GM12878 (cell line): ENCODE measurements at regions not wholly inside any gene's neighbourhood (a gene's known extent, or its start where the extent isn't known, plus 50 kb on each side); places are given as distances from the start of the nearest gene placed in this dataset.
"Not testable (repeated sequence)": the region's sequence is repeated elsewhere in the genome, so short reads cannot be mapped to it uniquely, and the experiment has no call there.

Experiments used
- ATAC-seq: fragments of 200-7000 bp; cut with Tn5 transposase; 3 replicates; pipeline ENCODE4 v1.9.1; 2020; ENCODE audit warnings: mild to moderate bottlenecking, moderate library complexity
- BruUV-seq: library from RNA; stranded (reverse); fragments of 400-500 nt; replicated peaks from 2 replicates; lab custom pipeline; 2021; lab: Mats Ljungman, UMichigan
- CTCF ChIA-PET: fragments of 300-600 bp; sonication (Branson Sonifier 250); formaldehyde crosslinking; extraction: SDS; loops from one replicate; lab custom pipeline; 2021; ENCODE audit warnings: inconsistent platforms; lab: Yijun Ruan, JAX
- POLR2A ChIA-PET: fragments of 350-600 bp; formaldehyde crosslinking; extraction: SDS; loops from one replicate; lab custom pipeline; 2021; ENCODE audit warnings: inconsistent platforms; lab: Charles Lee
- RAD21 ChIA-PET: fragments of 300-600 bp; sonication (Branson Sonifier 250); formaldehyde crosslinking; loops from one replicate; lab custom pipeline; 2023; ENCODE audit warnings: antibody characterized with exemption; ENCODE audit not compliant: unreplicated experiment; lab: Charles Lee
- SMC1A ChIA-PET: fragments of 300-600 bp; sonication (Branson Sonifier 250); formaldehyde crosslinking; loops from one replicate; lab custom pipeline; 2023; ENCODE audit not compliant: unreplicated experiment, uncharacterized antibody; lab: Charles Lee
- DNase-seq: peaks from one replicate; pipeline ENCODE4 v3.0.0-alpha.2; 2011; ENCODE audit warnings: low read depth, low spot score
- FAIRE-seq: peaks from 3 replicates; lab custom pipeline; 2011; peaks lifted over from hg19 to GRCh38; lab: Jason Lieb, UNC
- H2AFZ ChIP-seq: 2 replicates; pipeline ENCODE4 v1.6.0; 2011; ENCODE audit warnings: low read depth, low read length, control low read depth; ENCODE audit not compliant: control insufficient read depth
- H3K27ac ChIP-seq: 2 replicates; pipeline ENCODE4 v1.5.1; 2011; ENCODE audit warnings: control low read depth; ENCODE audit not compliant: control insufficient read depth, insufficient read depth
- H3K27me3 ChIP-seq, 2 experiments: replicated peaks in 1 of 2; 2 replicates each; pipeline versions ENCODE4 v1.6.0 to v1.6.1; 2011; ENCODE audit warnings: low read length in 1 of 2; ENCODE audit not compliant: control insufficient read depth in 2 of 2, insufficient read depth in 2 of 2
- H3K36me3 ChIP-seq, 2 experiments: 2 replicates each; pipeline ENCODE4 v1.5.1; 2011; ENCODE audit warnings: low read length in 1 of 2; ENCODE audit not compliant: control insufficient read depth in 2 of 2, insufficient read depth in 2 of 2
- H3K4me1 ChIP-seq: 2 replicates; pipeline ENCODE4 v1.6.1; 2011; ENCODE audit warnings: mild to moderate bottlenecking, low read length, moderate library complexity, mixed read lengths; ENCODE audit not compliant: control insufficient read depth, insufficient read depth
- H3K4me2 ChIP-seq: 2 replicates; pipeline ENCODE4 v1.6.0; 2011; ENCODE audit warnings: control low read depth; ENCODE audit not compliant: control insufficient read depth, insufficient read depth
- H3K4me3 ChIP-seq: fragments of 200-600 bp; sonication (generic); 2 replicates; pipeline ENCODE4 v1.5.1; 2016
- H3K79me2 ChIP-seq: 2 replicates; pipeline ENCODE4 v1.6.0; 2011; ENCODE audit warnings: low read length; ENCODE audit not compliant: control insufficient read depth, insufficient read depth
- H3K9ac ChIP-seq: 2 replicates; pipeline ENCODE4 v1.8.0; 2011; ENCODE audit warnings: low read length, control low read depth, mixed read lengths; ENCODE audit not compliant: control insufficient read depth, insufficient read depth
- H3K9me3 ChIP-seq: replicated peaks from 3 replicates; pipeline ENCODE4 v1.5.1; 2011; ENCODE audit warnings: mild to moderate bottlenecking, low read length; ENCODE audit not compliant: control insufficient read depth, insufficient read depth
- H4K20me1 ChIP-seq: 2 replicates; pipeline ENCODE4 v1.6.0; 2011; ENCODE audit not compliant: control insufficient read depth, insufficient read depth
- ATF7 ChIP-seq: fragments of 450-650 bp; IDR thresholded peaks from 2 replicates; pipeline ENCODE4 v1.6.1; 2016; ENCODE audit warnings: low read depth, mild to moderate bottlenecking
- SPI1 ChIP-seq: IDR thresholded peaks from 2 replicates; pipeline ENCODE4 v1.6.1; 2011; ENCODE audit warnings: low read depth, mild to moderate bottlenecking, low read length, moderate library complexity, borderline replicate concordance; ENCODE audit not compliant: insufficient read depth
- WGBS: methylation state at CpG from one replicate; pipeline ENCODE4 v1.1.6; 2016; ENCODE audit warnings: low lambda C conversion rate; ENCODE audit not compliant: insufficient replicate concordance, insufficient coverage; ENCODE audit errors: missing lambda C conversion rate; 5-methylcytosine and 5-hydroxymethylcytosine counted together
- in situ Hi-C: fragments of 300-500 bp; cut with MboI; formaldehyde crosslinking; loops from 9 replicates; pipeline ENCODE4 v1.14.3; 2018; ENCODE audit warnings: mixed read lengths
- intact Hi-C: fragments of 100-400 bp; cut with micrococcal nuclease; formaldehyde crosslinking; loops from one replicate; pipeline ENCODE4 v1.14.2; 2022; ENCODE audit not compliant: unreplicated experiment

DNA sequence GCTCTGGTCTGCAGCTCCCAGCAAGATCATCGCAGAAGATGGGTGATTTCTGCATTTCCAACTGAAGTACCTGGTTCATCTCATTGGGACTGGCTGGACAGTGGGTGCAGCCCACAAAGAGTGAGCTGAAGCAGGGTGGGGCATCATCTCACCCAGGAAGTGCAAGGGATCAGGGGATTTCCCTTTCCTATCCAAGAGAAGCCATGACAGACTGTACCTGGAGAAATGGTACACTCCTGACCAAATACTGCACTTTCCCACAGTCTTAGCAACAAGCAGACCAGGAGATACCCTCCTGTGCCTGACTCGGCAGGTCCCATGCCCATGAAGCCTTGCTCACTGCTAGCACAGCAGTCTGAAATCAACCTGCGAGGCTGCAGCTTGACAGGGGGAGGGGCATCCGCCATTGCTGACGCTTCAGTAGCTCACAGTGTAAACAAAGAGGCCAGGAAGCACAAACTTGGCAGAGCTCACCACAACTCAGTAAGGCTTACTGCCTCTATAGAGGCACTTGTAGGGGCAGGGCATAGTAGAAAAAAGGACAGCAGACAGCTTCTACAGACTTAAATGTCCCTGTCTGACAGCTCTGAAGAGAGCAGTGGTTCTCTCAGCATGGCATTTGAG, 60.5 kb downstream of the AREG start:
- H3K4me3 ChIP-seq, BruUV-seq, H3K79me2 ChIP-seq, CTCF ChIA-PET, H3K9me3 ChIP-seq, H3K27me3 ChIP-seq, FAIRE-seq, intact Hi-C loops, H4K20me1 ChIP-seq, POLR2A ChIA-PET, H3K4me2 ChIP-seq, H3K4me1 ChIP-seq, H3K27ac ChIP-seq, H3K36me3 ChIP-seq, DNase-seq, H3K9ac ChIP-seq, H2AFZ ChIP-seq, ATAC-seq, RAD21 ChIA-PET, in situ Hi-C loops: not testable (repeated sequence)
- SMC1A ChIA-PET = interaction anchor here (1.7 kb wide), 1 partner anchor 11 kb away, joined by 4 read pairs; no protein-coding TSS in a partner anchor
- 44% methylated on average over 5 of the region's 5 CpGs for WGBS

DNA sequence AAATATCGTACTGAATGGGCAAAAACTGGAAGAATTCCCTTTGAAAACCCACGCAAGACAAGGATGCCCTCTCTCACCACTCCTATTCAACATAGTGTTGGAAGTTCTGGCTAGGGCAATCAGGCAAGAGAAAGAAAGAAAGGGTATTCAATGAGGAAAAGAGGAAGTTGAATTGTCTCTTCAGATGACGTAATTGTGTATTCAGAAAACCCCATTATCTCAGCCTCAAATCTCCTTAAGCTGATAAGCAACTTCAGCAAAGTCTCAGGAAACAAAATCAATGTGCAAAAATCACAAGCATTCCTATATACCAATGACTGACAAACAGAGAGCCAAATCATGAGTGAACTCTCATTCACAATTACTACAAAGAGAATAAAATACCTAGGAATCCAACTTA, 64.4 kb downstream of the AREG start:
- BruUV-seq, H3K4me2 ChIP-seq, H3K27me3 ChIP-seq, H3K79me2 ChIP-seq, H3K27ac ChIP-seq, H3K4me1 ChIP-seq, intact Hi-C loops, H3K36me3 ChIP-seq, H4K20me1 ChIP-seq, H3K9ac ChIP-seq, FAIRE-seq, in situ Hi-C loops, SMC1A ChIA-PET, POLR2A ChIA-PET, H2AFZ ChIP-seq, CTCF ChIA-PET, H3K4me3 ChIP-seq, RAD21 ChIA-PET, DNase-seq, H3K9me3 ChIP-seq: not testable (repeated sequence)
- peak; percentile 36; the same call in 1 of the 2 replicates for TF ChIP-seq SPI1
- TF ChIP-seq ATF7 = peak; percentile 98
- WGBS = 33% methylated on average over 3 of the region's 3 CpGs
- 0 out of 3 replicates have a peak, but pooled peaks have one; percentile 27 for ATAC-seq
